ENCODE measurements at regions not wholly inside any gene's neighbourhood (a gene's known extent, or its start where the extent isn't known, plus 50 kb on each side); places are given as distances from the start of the nearest gene placed in this dataset.

GRCh38 chr4:62709618-62710252 lies 1509.6 kb downstream of the ADGRL3 start:
- TF ChIP-seq, protein P1, sequence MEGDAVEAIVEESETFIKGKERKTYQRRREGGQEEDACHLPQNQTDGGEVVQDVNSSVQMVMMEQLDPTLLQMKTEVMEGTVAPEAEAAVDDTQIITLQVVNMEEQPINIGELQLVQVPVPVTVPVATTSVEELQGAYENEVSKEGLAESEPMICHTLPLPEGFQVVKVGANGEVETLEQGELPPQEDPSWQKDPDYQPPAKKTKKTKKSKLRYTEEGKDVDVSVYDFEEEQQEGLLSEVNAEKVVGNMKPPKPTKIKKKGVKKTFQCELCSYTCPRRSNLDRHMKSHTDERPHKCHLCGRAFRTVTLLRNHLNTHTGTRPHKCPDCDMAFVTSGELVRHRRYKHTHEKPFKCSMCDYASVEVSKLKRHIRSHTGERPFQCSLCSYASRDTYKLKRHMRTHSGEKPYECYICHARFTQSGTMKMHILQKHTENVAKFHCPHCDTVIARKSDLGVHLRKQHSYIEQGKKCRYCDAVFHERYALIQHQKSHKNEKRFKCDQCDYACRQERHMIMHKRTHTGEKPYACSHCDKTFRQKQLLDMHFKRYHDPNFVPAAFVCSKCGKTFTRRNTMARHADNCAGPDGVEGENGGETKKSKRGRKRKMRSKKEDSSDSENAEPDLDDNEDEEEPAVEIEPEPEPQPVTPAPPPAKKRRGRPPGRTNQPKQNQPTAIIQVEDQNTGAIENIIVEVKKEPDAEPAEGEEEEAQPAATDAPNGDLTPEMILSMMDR (conservative IDR thresholded peaks at IDR 0.05; ENCODE audit: low read depth, low read length), result peak; percentile 48
- no peak for TF ChIP-seq EZH2 (IDR thresholded peaks at IDR 0.05; ENCODE audit: borderline replicate concordance, low read depth, low read length, poor library complexity, severe bottlenecking)

Data from A673 (cell line).